HG02870 (cell line): ENCODE measurements at regions not wholly inside any gene's neighbourhood (a gene's known extent, or its start where the extent isn't known, plus 50 kb on each side); places are given as distances from the start of the nearest gene placed in this dataset.
A peak's percentile ranks its signal among the peaks of the same experiment; 100 is the strongest.
"Not testable (repeated sequence)": the region's sequence is repeated elsewhere in the genome, so short reads cannot be mapped to it uniquely, and the experiment has no call there.

ENCODE experiments used
- ATAC-seq: cut with Tn5 transposase; IDR thresholded peaks from one replicate; pipeline ENCODE4 v1.9.1; 2021; ENCODE audit warnings: mild to moderate bottlenecking, moderate library complexity; ENCODE audit not compliant: unreplicated experiment

DNA sequence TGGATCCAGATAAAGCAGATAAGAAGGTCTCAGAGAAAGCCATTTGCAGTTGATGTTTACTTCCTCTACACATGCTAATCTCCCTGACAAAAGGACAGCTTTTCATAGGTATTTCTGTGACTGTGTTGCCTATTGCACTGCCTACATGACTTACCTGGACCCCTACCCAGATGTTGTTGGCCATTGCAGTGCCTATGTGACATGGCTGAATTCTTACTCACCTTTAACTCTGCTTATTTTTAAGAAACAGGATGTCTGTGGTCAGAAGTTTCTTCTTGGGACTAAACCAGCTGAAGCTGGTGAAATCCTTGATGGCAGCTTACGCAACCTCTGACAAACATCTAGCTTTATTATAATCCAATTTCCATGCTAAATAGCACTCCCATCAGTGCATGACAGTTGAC is 50.7 kb downstream of the PPIAL4D start:
- ATAC-seq: not testable (repeated sequence)

DNA sequence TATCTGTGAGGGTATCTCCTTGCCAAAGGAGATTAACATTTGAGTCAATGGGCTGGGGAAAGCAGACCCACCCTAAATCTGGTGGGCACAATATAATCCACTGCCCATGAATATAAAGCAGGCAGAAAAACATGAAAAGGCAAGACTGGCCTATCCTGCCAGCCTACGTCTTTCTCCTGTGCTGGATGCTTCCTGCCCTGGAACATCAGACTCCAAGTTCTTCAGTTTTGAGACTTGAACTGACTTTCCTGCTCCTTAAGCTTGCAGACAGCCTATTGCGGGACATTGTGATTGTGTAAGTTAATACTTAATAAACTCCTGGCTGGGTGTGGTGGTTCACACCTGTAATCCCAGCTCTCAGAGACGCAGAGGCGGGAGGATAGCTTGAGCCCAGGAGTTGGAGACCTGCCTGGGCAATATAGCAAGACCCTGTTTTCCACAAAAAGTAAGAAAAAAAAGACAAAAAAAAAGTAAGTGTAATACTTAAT is 52.4 kb downstream of the PPIAL4D start:
- ATAC-seq: not testable (repeated sequence)

DNA sequence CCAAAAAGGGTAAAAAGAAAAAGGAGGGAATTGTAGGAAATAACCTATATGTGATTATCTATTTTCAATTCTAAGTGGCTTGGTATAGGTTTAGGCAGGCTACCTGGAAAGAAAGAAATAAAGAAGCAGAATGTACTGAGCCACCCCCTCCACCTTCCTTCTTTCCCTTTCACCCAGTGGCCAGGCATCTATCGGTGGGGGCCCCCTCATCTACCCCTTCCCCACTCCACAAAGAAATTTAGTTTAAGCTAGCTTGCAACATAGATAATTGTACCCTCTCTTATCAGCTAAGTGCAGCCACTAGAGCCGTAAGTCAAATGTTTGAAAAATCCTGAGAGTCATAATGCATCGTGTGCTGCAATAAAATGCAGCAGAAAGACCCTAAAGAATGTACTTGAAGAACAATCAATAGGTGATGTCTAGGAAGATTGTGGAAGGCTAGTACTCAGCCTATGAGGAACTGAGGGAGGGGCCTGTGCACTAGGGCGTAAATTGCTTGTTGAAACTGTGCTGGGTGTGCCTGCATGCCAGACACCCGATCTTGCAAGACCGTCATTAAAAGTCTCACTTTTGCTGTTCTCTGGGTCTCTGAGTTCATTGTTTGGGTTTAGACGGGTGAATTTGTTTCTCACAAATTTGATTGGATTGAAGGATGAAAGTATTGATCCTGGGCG is 53.0 kb downstream of the PPIAL4D start:
- not testable (repeated sequence) for ATAC-seq

DNA sequence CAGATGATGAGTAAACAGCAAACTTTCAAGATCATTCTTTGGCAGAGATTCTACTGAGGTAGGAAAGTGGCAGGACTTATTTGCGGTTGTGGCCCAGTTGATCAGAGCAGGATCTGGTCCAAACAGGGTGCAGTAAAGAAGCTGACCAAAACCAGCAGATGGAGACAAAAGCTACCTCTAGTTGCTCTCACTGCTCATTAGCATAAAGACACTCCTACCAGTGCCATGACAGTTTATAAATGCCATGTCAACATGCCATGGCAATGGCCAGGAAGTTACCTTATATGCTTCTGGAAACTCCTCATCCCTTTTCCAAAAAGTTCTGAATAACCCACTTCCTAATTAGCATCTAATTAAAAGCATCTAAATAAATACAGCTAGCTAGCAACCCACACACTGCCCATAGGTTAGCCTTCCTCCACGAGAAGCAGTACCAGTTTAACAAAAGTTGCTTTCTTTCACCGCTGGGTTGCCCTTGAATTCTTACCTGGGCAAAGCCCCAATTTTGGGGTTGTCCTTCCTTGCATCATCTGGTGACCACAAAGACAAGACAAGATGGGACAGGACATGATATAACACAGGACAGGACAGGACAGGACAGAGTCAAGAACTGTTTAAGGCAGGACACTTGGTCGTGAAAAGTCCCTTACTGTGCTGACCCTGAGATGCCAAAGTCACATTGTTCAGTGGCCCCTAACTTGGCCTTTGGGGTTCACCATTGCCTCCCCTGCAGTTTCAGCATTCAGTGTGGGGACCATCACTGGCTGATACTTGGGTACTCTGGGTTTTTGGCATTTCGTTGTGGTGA is 59.2 kb downstream of the PPIAL4D start:
- peak; percentile 57 for ATAC-seq

DNA sequence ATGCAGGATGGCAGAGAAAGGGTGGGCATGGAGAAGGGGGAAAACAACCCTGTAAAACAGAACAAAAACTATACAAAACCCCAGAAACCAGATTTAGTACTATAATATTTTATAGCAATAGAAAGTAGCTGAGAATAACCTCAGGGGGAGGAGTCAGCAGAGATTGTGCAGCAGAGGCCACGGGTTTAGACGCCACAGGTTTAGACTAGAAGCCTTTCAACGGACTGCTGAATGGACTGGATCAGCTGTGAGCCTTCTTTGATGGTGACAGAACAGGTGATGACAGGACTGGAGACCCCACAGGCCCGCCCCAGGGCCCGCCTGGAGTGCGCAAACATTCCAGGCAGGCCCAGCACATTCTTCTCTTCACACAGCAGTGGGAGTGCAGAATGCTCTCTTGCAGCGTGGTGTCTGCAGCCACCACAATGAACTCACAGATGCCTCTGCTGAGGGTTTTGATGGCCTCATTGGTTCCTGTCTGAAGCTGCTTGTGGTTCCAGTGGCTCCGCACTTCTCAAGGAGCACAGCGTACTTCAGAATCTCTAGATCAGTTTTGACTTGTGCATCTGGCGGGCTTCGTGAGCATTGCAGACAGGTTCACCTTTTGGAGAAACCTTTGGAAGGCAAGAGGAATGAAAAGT is 65.6 kb downstream of the PPIAL4D start:
- not testable (repeated sequence) for ATAC-seq

DNA sequence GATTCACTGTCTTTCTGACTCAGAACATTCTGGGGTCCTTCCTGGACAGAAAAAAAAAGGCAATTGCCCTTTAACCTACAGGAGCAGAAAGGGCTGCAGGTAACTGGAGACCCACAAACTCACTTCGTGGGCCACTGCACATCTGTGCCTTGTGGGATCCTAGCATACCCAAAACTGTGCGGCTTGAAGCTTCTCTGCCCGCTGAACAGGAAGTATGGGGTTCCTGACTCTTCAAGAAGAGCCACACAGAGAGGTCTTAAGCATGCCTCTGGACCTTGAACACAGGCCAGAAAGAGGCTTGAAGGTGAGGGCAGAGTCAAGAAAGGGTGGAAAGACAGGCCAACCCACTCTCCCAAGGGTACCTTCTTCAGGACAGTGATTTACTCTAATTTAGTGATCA is 67.6 kb downstream of the PPIAL4D start:
- not testable (repeated sequence) for ATAC-seq

DNA sequence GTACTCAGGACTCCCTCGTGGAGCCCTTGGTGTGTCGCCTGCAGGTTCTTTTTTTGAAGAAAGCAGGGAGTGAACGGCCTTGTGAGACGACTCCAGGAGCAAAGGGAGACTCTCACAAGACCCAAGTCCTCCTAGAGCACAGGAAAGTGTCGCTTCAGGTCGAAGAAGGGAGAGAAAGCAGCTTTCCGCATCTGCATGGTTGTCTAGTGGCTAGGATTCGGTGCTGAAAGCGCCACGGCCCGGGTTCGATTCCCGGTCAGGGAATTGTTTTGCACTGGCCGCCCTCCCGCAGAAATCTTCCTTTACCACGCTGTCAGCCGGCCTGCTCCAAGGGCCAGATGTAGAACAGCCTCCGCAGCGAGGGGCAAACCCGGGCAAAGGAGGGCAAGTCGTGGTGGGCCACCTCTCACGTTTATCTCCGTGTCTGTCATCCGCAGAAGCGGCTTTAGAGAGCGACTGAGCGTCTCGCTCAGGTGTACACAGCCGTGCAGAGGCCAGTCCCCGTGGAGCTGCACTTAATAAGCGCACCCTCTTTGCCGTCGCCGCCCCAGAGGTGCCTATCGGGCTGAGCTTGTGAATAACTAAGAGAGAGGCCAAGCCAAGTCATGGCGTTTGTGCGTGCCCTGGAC is 72.6 kb downstream of the FAM72D start:
- not testable (repeated sequence) for ATAC-seq

DNA sequence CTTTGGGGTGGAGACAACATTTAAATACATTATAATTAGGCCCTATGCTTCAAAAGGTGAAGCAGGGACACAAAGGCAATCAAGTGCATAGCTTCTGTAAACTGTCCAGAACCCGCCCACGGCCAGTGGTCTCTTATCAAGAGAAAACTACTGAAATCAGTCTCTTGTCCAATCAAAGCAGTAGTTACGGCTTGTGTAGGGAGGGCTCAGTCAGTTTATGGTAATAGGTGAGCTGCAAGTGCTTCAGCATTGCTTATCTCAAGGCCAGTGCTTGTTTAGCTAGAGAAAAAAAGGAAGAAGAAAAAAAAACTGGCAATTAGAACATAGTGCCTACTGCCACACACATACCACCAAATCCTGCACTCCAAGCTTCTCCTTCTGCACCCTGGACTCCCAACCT is 68.6 kb downstream of the FAM72D start:
- not testable (repeated sequence) for ATAC-seq
